GM13976 (cell line): ENCODE measurements at regions not wholly inside any gene's neighbourhood (a gene's known extent, or its start where the extent isn't known, plus 50 kb on each side); places are given as distances from the start of the nearest gene placed in this dataset.

Source experiments
- DNase-seq: peaks from one replicate; pipeline ENCODE4 v3.0.0; 2012; ENCODE audit warnings: low spot score
- in situ Hi-C: fragments of 300-500 bp; cut with MboI; formaldehyde crosslinking; loops from one replicate; pipeline ENCODE4 v1.12.0; 2022; ENCODE audit warnings: low sequenced_read_pairs, mixed read lengths, inconsistent platforms; ENCODE audit not compliant: unreplicated experiment
- TF ChIP-seq, protein P1 (sequence below): IDR thresholded peaks from 2 replicates; pipeline ENCODE4 v1.5.1; 2012; ENCODE audit warnings: borderline replicate concordance, mild to moderate bottlenecking; ENCODE audit not compliant: insufficient read depth; ENCODE audit errors: extremely low read depth, missing control alignments, control extremely low read depth

DNA sequence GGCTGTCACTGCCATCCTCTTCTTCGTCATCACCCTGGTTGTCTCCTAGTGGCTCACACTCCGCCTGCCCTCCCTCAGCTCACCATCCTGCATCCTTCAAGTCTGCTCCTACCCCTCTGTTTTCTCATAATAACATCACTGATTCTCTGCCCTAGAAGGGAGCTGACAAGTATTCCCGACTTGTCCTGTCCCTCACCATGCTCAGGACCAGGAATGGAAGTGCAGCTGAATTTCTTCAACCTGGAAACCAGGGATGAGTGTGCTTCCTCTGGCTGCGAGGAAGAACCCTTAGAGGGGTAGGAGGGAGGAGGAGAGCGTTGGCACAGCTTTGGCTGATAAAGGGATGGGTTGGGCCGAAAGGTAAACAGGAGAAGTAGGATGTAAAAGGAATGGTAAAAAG lies 174.8 kb upstream of the GPR26 start:
- DNase-seq: no peak
- in situ Hi-C loops: no loop called here
- TF ChIP-seq, protein P1, sequence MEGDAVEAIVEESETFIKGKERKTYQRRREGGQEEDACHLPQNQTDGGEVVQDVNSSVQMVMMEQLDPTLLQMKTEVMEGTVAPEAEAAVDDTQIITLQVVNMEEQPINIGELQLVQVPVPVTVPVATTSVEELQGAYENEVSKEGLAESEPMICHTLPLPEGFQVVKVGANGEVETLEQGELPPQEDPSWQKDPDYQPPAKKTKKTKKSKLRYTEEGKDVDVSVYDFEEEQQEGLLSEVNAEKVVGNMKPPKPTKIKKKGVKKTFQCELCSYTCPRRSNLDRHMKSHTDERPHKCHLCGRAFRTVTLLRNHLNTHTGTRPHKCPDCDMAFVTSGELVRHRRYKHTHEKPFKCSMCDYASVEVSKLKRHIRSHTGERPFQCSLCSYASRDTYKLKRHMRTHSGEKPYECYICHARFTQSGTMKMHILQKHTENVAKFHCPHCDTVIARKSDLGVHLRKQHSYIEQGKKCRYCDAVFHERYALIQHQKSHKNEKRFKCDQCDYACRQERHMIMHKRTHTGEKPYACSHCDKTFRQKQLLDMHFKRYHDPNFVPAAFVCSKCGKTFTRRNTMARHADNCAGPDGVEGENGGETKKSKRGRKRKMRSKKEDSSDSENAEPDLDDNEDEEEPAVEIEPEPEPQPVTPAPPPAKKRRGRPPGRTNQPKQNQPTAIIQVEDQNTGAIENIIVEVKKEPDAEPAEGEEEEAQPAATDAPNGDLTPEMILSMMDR: no peak

- in situ Hi-C loops: no loop called here
- no peak for DNase-seq
- TF ChIP-seq, protein P1: no peak
These were observed 174.1 kb upstream of the GPR26 start for GRCh38 chr10:123492016-123492415.

DNA sequence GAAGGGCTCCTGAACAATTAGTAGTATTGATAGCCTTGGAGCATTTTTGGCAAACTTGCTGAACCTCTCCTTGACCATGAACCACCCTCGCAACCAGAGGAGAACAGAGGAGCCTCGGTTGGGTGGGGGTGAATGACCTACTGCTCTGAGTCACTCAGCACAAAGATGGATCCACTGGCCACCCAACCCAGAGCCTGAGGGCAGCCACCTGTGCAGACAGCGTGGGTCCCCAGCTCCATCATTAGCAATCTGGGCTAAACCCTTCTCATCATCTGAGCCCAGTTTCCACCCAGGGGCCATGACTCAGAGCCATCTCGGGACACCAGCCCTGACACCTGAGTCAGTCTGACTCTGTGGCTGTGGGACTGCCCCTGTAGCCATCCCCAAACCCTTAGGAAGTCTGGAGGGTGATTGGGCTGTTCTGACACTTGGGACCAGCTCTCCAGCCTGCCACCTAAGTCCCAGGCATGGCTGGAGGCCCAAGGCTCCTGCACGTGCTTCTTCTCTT lies 171.8 kb upstream of the GPR26 start:
- in situ Hi-C loops: no loop called here
- no peak for DNase-seq

DNA sequence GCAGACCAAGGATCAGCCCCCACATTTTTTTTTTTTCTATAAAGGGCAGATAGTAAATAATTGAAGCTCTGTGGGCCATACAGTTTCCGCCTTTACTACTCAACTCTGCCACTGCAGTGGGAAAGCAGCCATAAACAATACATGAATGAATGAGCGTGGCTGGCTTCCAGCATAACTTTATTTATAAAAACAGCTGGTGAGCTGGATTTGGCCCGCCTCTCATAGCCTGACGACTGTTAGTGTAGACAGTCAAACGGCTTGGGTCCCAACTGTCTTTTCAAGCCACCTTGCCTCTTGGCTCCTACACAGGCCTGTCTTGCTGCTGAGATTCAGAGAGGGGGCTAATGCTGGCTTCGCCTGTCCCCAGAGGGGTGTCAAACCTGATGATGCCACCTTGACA lies 169.8 kb upstream of the GPR26 start:
- no peak for DNase-seq
- in situ Hi-C loops: no loop called here
- TF ChIP-seq, protein P1: no peak

More for the DNA sequence above, 171.8 kb upstream of the GPR26 start:
- TF ChIP-seq, protein P1: no peak

GRCh38 chr10:123496996-123497660 lies 169.0 kb upstream of the GPR26 start:
- TF ChIP-seq, protein P1: no peak
- in situ Hi-C loops: no loop called here
- no peak for DNase-seq

DNA sequence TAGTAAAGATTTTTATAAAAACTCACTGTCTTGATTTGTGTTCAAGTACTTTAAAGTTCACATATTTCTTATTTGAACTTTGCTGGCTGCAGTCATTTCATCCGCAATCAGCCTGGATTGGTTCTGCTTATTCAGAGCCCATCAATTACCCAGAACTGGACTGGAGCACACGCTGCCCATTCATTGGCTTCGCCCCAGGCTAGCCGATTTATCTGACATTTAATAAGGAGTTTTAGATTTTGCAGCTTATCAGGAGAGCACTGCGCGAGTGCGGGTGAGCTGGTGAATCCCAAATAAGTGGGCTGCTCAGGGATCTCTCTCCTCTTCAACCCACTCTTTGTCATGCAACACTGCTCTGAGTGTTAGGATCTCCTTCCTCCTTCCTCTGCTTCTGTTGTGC lies 166.0 kb upstream of the GPR26 start:
- in situ Hi-C loops: no loop called here
- TF ChIP-seq, protein P1: no peak

More for the DNA sequence above, 166.0 kb upstream of the GPR26 start:
- no peak for DNase-seq
